Ascending aorta (tissue), 2 donors: ENCODE measurements at regions not wholly inside any gene's neighbourhood (a gene's known extent, or its start where the extent isn't known, plus 50 kb on each side); places are given as distances from the start of the nearest gene placed in this dataset.

Experiments
- DNase-seq, 2 donors: peaks; one replicate each; pipeline ENCODE4 v3.0.0-alpha.2; 2019; ENCODE audit warnings: low spot score in 2 of 2
- H3K27ac ChIP-seq, 2 donors: fragments of 200-600 bp; sonication (generic); one replicate each; pipeline ENCODE4 v1.5.1; 2016 to 2017; ENCODE audit warnings: mild to moderate bottlenecking in 1 of 2
- H3K27me3 ChIP-seq: fragments of 200-600 bp; sonication (generic); one replicate; pipeline ENCODE4 v1.5.1; 2017
- H3K36me3 ChIP-seq, 2 donors: fragments of 200-600 bp; sonication (generic); one replicate each; pipeline ENCODE4 v1.5.1; 2016
- H3K4me1 ChIP-seq, 2 donors: fragments of 200-600 bp; sonication (generic); one replicate each; pipeline ENCODE4 v1.5.1; 2016 to 2017; ENCODE audit warnings: mild to moderate bottlenecking in 1 of 2
- H3K4me3 ChIP-seq, 2 donors: fragments of 200-600 bp; sonication (generic); one replicate each; pipeline ENCODE4 v1.5.1; 2016 to 2017; ENCODE audit warnings: mild to moderate bottlenecking in 1 of 2
- H3K9me3 ChIP-seq, 2 donors: fragments of 200-600 bp; sonication (generic); one replicate each; pipeline ENCODE4 v1.5.1; 2016
- intact Hi-C: fragments of 100-400 bp; cut with DNase I; formaldehyde crosslinking; loops from one replicate; pipeline ENCODE4 v1.15.1; 2023
- TF ChIP-seq, protein P1 (sequence below), 3 experiments: fragments of 200-600 bp in 2 of 3; fragments of 450-650 bp in 1 of 3; sonication (generic) in 2 of 3; IDR thresholded peaks; one replicate each; pipeline ENCODE4 v1.5.1; 2016 to 2019; ENCODE audit warnings: antibody characterized with exemption in 3 of 3, mild to moderate bottlenecking in 1 of 3, moderate library complexity in 1 of 3

- intact Hi-C loops, result no loop called here
- Histone ChIP-seq H3K27ac (no peak overlapping the region), H3K36me3 (no peaks in the 10 kb centered on the region), H3K27me3 (no peaks in the 10 kb centered on the region), H3K9me3 (peaks cover 0 to 16% of the 10 kb centered on the region in 2 donors), H3K4me1 (no peaks in the 10 kb centered on the region), H3K4me3 (no peak overlapping the region)
- no peak for DNase-seq
- TF ChIP-seq, protein P1, sequence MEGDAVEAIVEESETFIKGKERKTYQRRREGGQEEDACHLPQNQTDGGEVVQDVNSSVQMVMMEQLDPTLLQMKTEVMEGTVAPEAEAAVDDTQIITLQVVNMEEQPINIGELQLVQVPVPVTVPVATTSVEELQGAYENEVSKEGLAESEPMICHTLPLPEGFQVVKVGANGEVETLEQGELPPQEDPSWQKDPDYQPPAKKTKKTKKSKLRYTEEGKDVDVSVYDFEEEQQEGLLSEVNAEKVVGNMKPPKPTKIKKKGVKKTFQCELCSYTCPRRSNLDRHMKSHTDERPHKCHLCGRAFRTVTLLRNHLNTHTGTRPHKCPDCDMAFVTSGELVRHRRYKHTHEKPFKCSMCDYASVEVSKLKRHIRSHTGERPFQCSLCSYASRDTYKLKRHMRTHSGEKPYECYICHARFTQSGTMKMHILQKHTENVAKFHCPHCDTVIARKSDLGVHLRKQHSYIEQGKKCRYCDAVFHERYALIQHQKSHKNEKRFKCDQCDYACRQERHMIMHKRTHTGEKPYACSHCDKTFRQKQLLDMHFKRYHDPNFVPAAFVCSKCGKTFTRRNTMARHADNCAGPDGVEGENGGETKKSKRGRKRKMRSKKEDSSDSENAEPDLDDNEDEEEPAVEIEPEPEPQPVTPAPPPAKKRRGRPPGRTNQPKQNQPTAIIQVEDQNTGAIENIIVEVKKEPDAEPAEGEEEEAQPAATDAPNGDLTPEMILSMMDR (IDR thresholded peaks at IDR 0.05), result no peak
Observed at GRCh38 chr3:190984502-190985244, 122.2 kb upstream of the GMNC start.

GRCh38 chr3:190983875-190984274 lies 121.4 kb upstream of the GMNC start:
- intact Hi-C loops, result no loop called here
- Histone ChIP-seq H3K36me3 (no peaks in the 10 kb centered on the region), H3K9me3 (peaks cover 0 to 16% of the 10 kb centered on the region in 2 donors), H3K4me3 (no peak overlapping the region), H3K4me1 (no peaks in the 10 kb centered on the region), H3K27me3 (no peaks in the 10 kb centered on the region), H3K27ac (no peak overlapping the region)
- TF ChIP-seq, protein P1 (IDR thresholded peaks at IDR 0.05), result no peak
- no peak for DNase-seq

DNA sequence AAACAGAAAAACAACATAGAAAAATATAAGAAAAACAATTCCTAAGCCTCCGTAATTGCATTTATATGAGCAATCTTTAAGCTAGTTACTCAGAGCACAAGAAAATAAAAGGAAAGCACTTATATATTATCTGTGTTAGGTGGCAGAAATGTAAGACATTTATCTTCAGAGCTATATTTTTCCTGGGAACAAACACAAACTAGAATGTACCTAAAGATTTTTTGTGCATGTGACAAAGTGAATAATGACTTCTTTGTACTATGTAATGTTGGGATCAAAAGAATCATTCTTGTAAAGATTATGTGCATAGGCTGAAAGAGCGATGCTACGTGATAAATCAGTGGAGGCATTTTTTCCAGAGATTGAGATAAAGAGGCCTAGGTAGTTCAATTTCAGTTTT lies 111.3 kb upstream of the GMNC start:
- Histone ChIP-seq H3K4me1 (no peaks in the 10 kb centered on the region), H3K9me3 (no peaks in the 10 kb centered on the region), H3K27me3 (no peaks in the 10 kb centered on the region), H3K4me3 (no peak overlapping the region), H3K27ac (no peak overlapping the region), H3K36me3 (no peaks in the 10 kb centered on the region)
- DNase-seq, result no peak
- intact Hi-C loops, result no loop called here
- TF ChIP-seq, protein P1 (IDR thresholded peaks at IDR 0.05), result no peak

GRCh38 chr3:190972840-190973270 lies 110.4 kb upstream of the GMNC start:
- H3K4me1 ChIP-seq, result no peaks in the 10 kb centered on the region
- TF ChIP-seq, protein P1 (IDR thresholded peaks at IDR 0.05), result no peak
- no peak overlapping the region for H3K4me3 ChIP-seq
- no peaks in the 10 kb centered on the region for H3K27me3 ChIP-seq
- no peak for DNase-seq
- H3K27ac ChIP-seq, result no peak overlapping the region
- intact Hi-C loops, result no loop called here
- H3K9me3 ChIP-seq, result no peaks in the 10 kb centered on the region
- H3K36me3 ChIP-seq, result no peaks in the 10 kb centered on the region

DNA sequence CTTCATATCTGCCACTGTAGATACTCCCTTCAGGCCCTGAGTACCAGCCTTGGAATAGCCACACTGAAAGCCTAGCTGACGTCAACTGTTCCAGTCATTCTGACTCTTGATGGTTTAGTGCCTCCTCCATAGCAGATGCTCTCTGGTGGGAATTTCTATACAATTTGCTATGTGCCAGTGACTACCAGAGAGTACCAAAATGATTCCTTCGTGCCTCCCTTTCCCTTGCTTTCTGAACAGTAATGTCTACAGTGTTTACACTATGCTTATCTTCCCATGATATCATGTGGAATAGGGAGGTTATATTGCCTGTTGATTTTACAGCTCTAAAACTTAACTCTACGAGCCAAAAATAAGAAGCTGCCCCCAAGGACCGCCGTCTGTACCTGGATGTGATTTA lies 109.7 kb upstream of the GMNC start:
- intact Hi-C loops, result no loop called here
- Histone ChIP-seq H3K9me3 (no peaks in the 10 kb centered on the region), H3K36me3 (no peaks in the 10 kb centered on the region), H3K4me1 (no peaks in the 10 kb centered on the region), H3K27me3 (no peaks in the 10 kb centered on the region), H3K4me3 (no peak overlapping the region), H3K27ac (no peak overlapping the region)
- no peak for DNase-seq
- TF ChIP-seq, protein P1 (IDR thresholded peaks at IDR 0.05), result no peak
